ENCODE measurements at regions not wholly inside any gene's neighbourhood (a gene's known extent, or its start where the extent isn't known, plus 50 kb on each side); places are given as distances from the start of the nearest gene placed in this dataset.

- H3K4me3 Mint-ChIP-seq (ENCODE audit: unreplicated experiment): no peak overlapping the region
- no peaks in the 10 kb centered on the region for H3K36me3 Mint-ChIP-seq (ENCODE audit: insufficient read depth, unreplicated experiment)
- DNase-seq (ENCODE audit: unreplicated experiment): no peak
- CTCF ChIA-PET: no interaction called here
- intact Hi-C loops (cut with micrococcal nuclease): no loop called here
- no TSS peak for BruUV-seq (replicated peaks)
- peaks cover 25% of the 10 kb centered on the region for H3K9me3 Mint-ChIP-seq (ENCODE audit: unreplicated experiment)
- no peaks in the 10 kb centered on the region for H3K27me3 Mint-ChIP-seq (ENCODE audit: insufficient read depth, unreplicated experiment)
- no peak overlapping the region for H3K27ac Mint-ChIP-seq (ENCODE audit: low read depth, unreplicated experiment)
- TF ChIP-seq, protein P1, sequence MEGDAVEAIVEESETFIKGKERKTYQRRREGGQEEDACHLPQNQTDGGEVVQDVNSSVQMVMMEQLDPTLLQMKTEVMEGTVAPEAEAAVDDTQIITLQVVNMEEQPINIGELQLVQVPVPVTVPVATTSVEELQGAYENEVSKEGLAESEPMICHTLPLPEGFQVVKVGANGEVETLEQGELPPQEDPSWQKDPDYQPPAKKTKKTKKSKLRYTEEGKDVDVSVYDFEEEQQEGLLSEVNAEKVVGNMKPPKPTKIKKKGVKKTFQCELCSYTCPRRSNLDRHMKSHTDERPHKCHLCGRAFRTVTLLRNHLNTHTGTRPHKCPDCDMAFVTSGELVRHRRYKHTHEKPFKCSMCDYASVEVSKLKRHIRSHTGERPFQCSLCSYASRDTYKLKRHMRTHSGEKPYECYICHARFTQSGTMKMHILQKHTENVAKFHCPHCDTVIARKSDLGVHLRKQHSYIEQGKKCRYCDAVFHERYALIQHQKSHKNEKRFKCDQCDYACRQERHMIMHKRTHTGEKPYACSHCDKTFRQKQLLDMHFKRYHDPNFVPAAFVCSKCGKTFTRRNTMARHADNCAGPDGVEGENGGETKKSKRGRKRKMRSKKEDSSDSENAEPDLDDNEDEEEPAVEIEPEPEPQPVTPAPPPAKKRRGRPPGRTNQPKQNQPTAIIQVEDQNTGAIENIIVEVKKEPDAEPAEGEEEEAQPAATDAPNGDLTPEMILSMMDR (IDR thresholded peaks at IDR 0.05; ENCODE audit: unreplicated experiment): no peak
- POLR2A ChIA-PET: no interaction called here
- H3K4me1 Mint-ChIP-seq (ENCODE audit: insufficient read depth, unreplicated experiment): no peaks in the 10 kb centered on the region
Measured at GRCh38 chr7:153413199-153413539, 639.0 kb upstream of the DPP6 start.

- Mint-ChIP-seq H3K4me1 (ENCODE audit: insufficient read depth, unreplicated experiment) (no peaks in the 10 kb centered on the region), H3K9me3 (ENCODE audit: unreplicated experiment) (peaks cover 20% of the 10 kb centered on the region), H3K36me3 (ENCODE audit: insufficient read depth, unreplicated experiment) (no peaks in the 10 kb centered on the region), H3K4me3 (ENCODE audit: unreplicated experiment) (no peak overlapping the region), H3K27ac (ENCODE audit: low read depth, unreplicated experiment) (no peak overlapping the region), H3K27me3 (ENCODE audit: insufficient read depth, unreplicated experiment) (no peaks in the 10 kb centered on the region)
- intact Hi-C loops (cut with micrococcal nuclease): no loop called here
- BruUV-seq (replicated peaks): no TSS peak
- ChIA-PET CTCF (no interaction called here), POLR2A (no interaction called here)
- TF ChIP-seq, protein P1 (IDR thresholded peaks at IDR 0.05; ENCODE audit: unreplicated experiment): no peak
- DNase-seq (ENCODE audit: unreplicated experiment): no peak
Measured at GRCh38 chr7:153413540-153414287, 638.5 kb upstream of the DPP6 start.

GRCh38 chr7:153414288-153414629, 637.9 kb upstream of the DPP6 start:
- H3K9me3 Mint-ChIP-seq (ENCODE audit: unreplicated experiment): peaks cover 20% of the 10 kb centered on the region
- H3K27ac Mint-ChIP-seq (ENCODE audit: low read depth, unreplicated experiment): no peak overlapping the region
- DNase-seq (ENCODE audit: unreplicated experiment): no peak
- intact Hi-C loops (cut with micrococcal nuclease): no loop called here
- H3K27me3 Mint-ChIP-seq (ENCODE audit: insufficient read depth, unreplicated experiment): no peaks in the 10 kb centered on the region
- TF ChIP-seq, protein P1 (IDR thresholded peaks at IDR 0.05; ENCODE audit: unreplicated experiment): no peak
- no TSS peak for BruUV-seq (replicated peaks)
- no peaks in the 10 kb centered on the region for H3K36me3 Mint-ChIP-seq (ENCODE audit: insufficient read depth, unreplicated experiment)
- no peak overlapping the region for H3K4me3 Mint-ChIP-seq (ENCODE audit: unreplicated experiment)
- POLR2A ChIA-PET: no interaction called here
- no peaks in the 10 kb centered on the region for H3K4me1 Mint-ChIP-seq (ENCODE audit: insufficient read depth, unreplicated experiment)
- CTCF ChIA-PET: no interaction called here

DNA sequence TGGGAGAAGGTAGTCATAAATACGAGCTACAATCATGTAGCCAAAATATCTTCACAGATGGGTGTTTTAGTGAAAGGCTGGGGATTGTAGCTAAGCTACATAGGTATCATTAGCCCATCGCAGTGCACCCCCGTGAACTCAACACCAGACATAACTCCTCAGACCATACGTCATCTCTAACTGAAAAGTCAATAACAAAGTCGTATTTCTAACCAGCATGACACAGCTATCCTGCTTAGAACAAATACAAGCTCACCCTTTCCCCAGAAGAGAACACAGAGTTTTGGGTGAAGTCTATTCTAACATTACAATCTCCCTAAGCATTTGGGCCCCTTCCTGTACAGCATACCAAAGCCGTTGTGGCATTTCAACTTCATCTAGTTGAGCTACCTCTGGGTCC, 636.6 kb upstream of the DPP6 start:
- DNase-seq (ENCODE audit: unreplicated experiment): no peak
- TF ChIP-seq, protein P1 (IDR thresholded peaks at IDR 0.05; ENCODE audit: unreplicated experiment): no peak
- Mint-ChIP-seq H3K36me3 (ENCODE audit: insufficient read depth, unreplicated experiment) (no peaks in the 10 kb centered on the region), H3K9me3 (ENCODE audit: unreplicated experiment) (peaks cover 19% of the 10 kb centered on the region), H3K4me1 (ENCODE audit: insufficient read depth, unreplicated experiment) (no peaks in the 10 kb centered on the region), H3K4me3 (ENCODE audit: unreplicated experiment) (no peak overlapping the region), H3K27me3 (ENCODE audit: insufficient read depth, unreplicated experiment) (no peaks in the 10 kb centered on the region), H3K27ac (ENCODE audit: low read depth, unreplicated experiment) (no peak overlapping the region)
- CTCF ChIA-PET: no interaction called here
- POLR2A ChIA-PET: interaction anchor here (0.6 kb wide), 1 partner anchor 1081 kb away, joined by 3 read pairs; no protein-coding TSS in a partner anchor
- intact Hi-C loops (cut with micrococcal nuclease): no loop called here
- BruUV-seq (replicated peaks): no TSS peak
